ENCODE measurements at regions not wholly inside any gene's neighbourhood (a gene's known extent, or its start where the extent isn't known, plus 50 kb on each side); places are given as distances from the start of the nearest gene placed in this dataset.

DNA sequence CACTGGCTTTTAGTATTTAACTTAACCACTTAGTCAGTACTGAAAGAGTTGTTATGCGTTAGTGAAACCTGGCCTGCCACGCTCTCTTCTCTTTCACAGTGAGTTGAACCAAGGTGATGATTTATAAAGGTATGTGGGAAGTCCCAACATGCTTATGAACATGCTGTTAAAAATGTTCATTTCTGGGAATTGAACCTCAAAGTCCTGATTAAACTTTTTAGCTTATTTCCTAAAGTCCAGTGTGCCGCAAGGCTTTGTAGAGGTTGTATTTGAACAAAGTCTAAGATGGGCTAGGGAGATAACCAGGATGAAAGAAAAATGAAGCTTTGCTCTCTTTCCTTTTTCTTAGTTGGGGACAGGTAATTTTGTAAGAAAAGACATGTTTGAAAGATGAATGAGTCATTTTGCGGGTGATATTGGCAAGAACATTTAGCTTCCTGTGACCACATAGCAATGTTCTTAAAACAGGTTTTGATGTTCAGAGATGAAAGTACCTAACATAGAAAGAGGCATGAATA is 270.3 kb downstream of the DTHD1 start:
- TF ChIP-seq, protein P1, sequence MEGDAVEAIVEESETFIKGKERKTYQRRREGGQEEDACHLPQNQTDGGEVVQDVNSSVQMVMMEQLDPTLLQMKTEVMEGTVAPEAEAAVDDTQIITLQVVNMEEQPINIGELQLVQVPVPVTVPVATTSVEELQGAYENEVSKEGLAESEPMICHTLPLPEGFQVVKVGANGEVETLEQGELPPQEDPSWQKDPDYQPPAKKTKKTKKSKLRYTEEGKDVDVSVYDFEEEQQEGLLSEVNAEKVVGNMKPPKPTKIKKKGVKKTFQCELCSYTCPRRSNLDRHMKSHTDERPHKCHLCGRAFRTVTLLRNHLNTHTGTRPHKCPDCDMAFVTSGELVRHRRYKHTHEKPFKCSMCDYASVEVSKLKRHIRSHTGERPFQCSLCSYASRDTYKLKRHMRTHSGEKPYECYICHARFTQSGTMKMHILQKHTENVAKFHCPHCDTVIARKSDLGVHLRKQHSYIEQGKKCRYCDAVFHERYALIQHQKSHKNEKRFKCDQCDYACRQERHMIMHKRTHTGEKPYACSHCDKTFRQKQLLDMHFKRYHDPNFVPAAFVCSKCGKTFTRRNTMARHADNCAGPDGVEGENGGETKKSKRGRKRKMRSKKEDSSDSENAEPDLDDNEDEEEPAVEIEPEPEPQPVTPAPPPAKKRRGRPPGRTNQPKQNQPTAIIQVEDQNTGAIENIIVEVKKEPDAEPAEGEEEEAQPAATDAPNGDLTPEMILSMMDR (IDR thresholded peaks at IDR 0.05): no peak
- TF ChIP-seq POLR2A (IDR thresholded peaks at IDR 0.05): no peak
